Endothelial cell of umbilical vein (primary cell): ENCODE measurements at regions not wholly inside any gene's neighbourhood (a gene's known extent, or its start where the extent isn't known, plus 50 kb on each side); places are given as distances from the start of the nearest gene placed in this dataset.

Source experiments
- BruUV-seq: library from RNA; stranded (reverse); fragments of 400-500 nt; replicated peaks from 2 replicates; lab custom pipeline; 2021; lab: Mats Ljungman, UMichigan
- CTCF ChIA-PET: fragments of 300-600, 350-600 bp; sonication (Branson Sonifier 250); formaldehyde crosslinking; loops from one replicate; lab custom pipeline; 2021; ENCODE audit warnings: antibody characterized with exemption, inconsistent platforms; lab: Charles Lee
- POLR2A ChIA-PET: fragments of 300-600, 350-600 bp; sonication (Branson Sonifier 250); formaldehyde crosslinking; loops from one replicate; lab custom pipeline; 2021; ENCODE audit warnings: antibody characterized with exemption, inconsistent platforms; lab: Charles Lee
- DNase-seq: peaks from one replicate; pipeline ENCODE4 v3.0.0-alpha.2; 2011; ENCODE audit warnings: low read depth, low spot score
- FAIRE-seq: peaks from 2 replicates; lab custom pipeline; 2011; peaks lifted over from hg19 to GRCh38; lab: Jason Lieb, UNC
- H2AFZ ChIP-seq: 2 replicates; pipeline ENCODE4 v1.6.0; 2012; ENCODE audit warnings: low read depth, low read length, control low read depth, inconsistent platforms
- H3K27ac ChIP-seq: 2 replicates; pipeline ENCODE4 v1.5.1; 2011; ENCODE audit warnings: low read depth, mild to moderate bottlenecking, control low read depth, low read length, moderate library complexity; ENCODE audit not compliant: insufficient read depth
- H3K27me3 ChIP-seq, 2 experiments: 2 replicates each; pipeline versions ENCODE4 v1.6.0 to v1.6.1; 2011; ENCODE audit warnings: low read length in 2 of 2, mixed read lengths in 1 of 2; ENCODE audit not compliant: control insufficient read depth in 2 of 2, insufficient read depth in 2 of 2
- H3K36me3 ChIP-seq, 2 experiments: 2 replicates in 1 of 2; 3 replicates in 1 of 2; pipeline ENCODE4 v1.5.1; 2011; ENCODE audit warnings: low read length in 2 of 2, mild to moderate bottlenecking in 1 of 2, moderate library complexity in 1 of 2; ENCODE audit not compliant: control insufficient read depth in 2 of 2, insufficient read depth in 2 of 2; ENCODE audit errors: extremely low read depth in 1 of 2
- H3K4me1 ChIP-seq: 3 replicates; pipeline ENCODE4 v1.5.1; 2011; ENCODE audit warnings: mild to moderate bottlenecking, low read length; ENCODE audit not compliant: control insufficient read depth, insufficient read depth; ENCODE audit errors: extremely low read depth
- H3K4me2 ChIP-seq: 2 replicates; pipeline ENCODE4 v1.6.1; 2011; ENCODE audit warnings: low read length, control low read depth, mixed read lengths; ENCODE audit not compliant: insufficient read depth
- H3K4me3 ChIP-seq, 3 experiments: fragments of 200-600 bp in 1 of 3; sonication (generic), shearing (Covaris generic) in 1 of 3; replicated peaks in 1 of 3; 2 replicates each; pipeline ENCODE4 v1.5.1; 2011 to 2016; ENCODE audit warnings: control low read depth in 3 of 3, low read length in 3 of 3, mild to moderate bottlenecking in 2 of 3, inconsistent platforms in 1 of 3, low read depth in 1 of 3, moderate library complexity in 1 of 3; ENCODE audit not compliant: insufficient read depth in 1 of 3
- H3K79me2 ChIP-seq: 2 replicates; pipeline ENCODE4 v1.6.0; 2012; ENCODE audit warnings: low read length, inconsistent platforms; ENCODE audit not compliant: control insufficient read depth, insufficient read depth
- H3K9ac ChIP-seq: replicated peaks from 2 replicates; pipeline ENCODE3; 2011; ENCODE audit warnings: low read length, control low read depth; ENCODE audit not compliant: insufficient read depth; ENCODE audit errors: extremely low read depth
- H3K9me1 ChIP-seq: replicated peaks from 3 replicates; pipeline ENCODE4 v1.6.0; 2011; ENCODE audit warnings: mild to moderate bottlenecking, low read length; ENCODE audit not compliant: control insufficient read depth, insufficient read depth; ENCODE audit errors: extremely low read depth
- H3K9me3 ChIP-seq: replicated peaks from 2 replicates; pipeline ENCODE4 v1.5.1; 2012; ENCODE audit warnings: low read length, inconsistent platforms; ENCODE audit not compliant: control insufficient read depth, insufficient read depth
- H4K20me1 ChIP-seq: replicated peaks from 2 replicates; pipeline ENCODE3; 2011; ENCODE audit warnings: mild to moderate bottlenecking, low read length; ENCODE audit not compliant: control insufficient read depth, insufficient read depth; ENCODE audit errors: extremely low read depth
- CTCF ChIP-seq, 2 donors: IDR thresholded peaks; 1 replicate in 1 of 2; 2 replicates in 1 of 2; pipeline ENCODE4 v1.5.1; 2011; ENCODE audit warnings: low read length in 2 of 2, mild to moderate bottlenecking in 2 of 2, moderate library complexity in 2 of 2, control low read depth in 1 of 2, inconsistent platforms in 1 of 2, low read depth in 1 of 2; ENCODE audit not compliant: insufficient read depth in 1 of 2; ENCODE audit errors: extremely low read depth in 1 of 2
- EZH2 ChIP-seq: IDR thresholded peaks from 2 replicates; pipeline ENCODE4 v1.6.1; 2012; ENCODE audit warnings: borderline replicate concordance, low read depth, mild to moderate bottlenecking, moderate library complexity, low read length, inconsistent platforms; ENCODE audit not compliant: severe bottlenecking
- FOS ChIP-seq: IDR thresholded peaks from 2 replicates; pipeline ENCODE4 v1.6.1; 2011; ENCODE audit warnings: mild to moderate bottlenecking, low read length, moderate library complexity, borderline replicate concordance; ENCODE audit not compliant: insufficient read depth
- GATA2 ChIP-seq: IDR thresholded peaks from 2 replicates; pipeline ENCODE4 v1.7.0; 2011; ENCODE audit warnings: low read depth, mild to moderate bottlenecking, moderate library complexity, mixed read lengths, low read length; ENCODE audit not compliant: insufficient read length, insufficient read depth
- JUN ChIP-seq: IDR thresholded peaks from 2 replicates; pipeline ENCODE4 v1.6.1; 2011; ENCODE audit warnings: borderline replicate concordance, low read depth; ENCODE audit not compliant: insufficient read length, insufficient read depth
- MYC ChIP-seq: IDR thresholded peaks from one replicate; pipeline ENCODE4 v1.6.1; 2011; ENCODE audit warnings: mild to moderate bottlenecking, low read depth, low read length
- POLR2A ChIP-seq: IDR thresholded peaks from 2 replicates; pipeline ENCODE4 v1.6.1; 2012; ENCODE audit warnings: low read depth, mild to moderate bottlenecking, control low read depth, low read length
- POLR2AphosphoS5 ChIP-seq: IDR thresholded peaks from 2 replicates; pipeline ENCODE4 v1.6.1; 2012; ENCODE audit warnings: low read depth, mild to moderate bottlenecking, control low read depth, low read length, moderate library complexity; ENCODE audit not compliant: insufficient read depth
- dilution Hi-C: fragments of 300-500 bp; cut with MboI; formaldehyde crosslinking; loops from one replicate; pipeline ENCODE4 v1.15.0; 2019; ENCODE audit warnings: low sequenced_read_pairs; ENCODE audit not compliant: extremely low pct_ligation_motif_present
- intact Hi-C: fragments of 100-400 bp; cut with micrococcal nuclease; formaldehyde crosslinking; loops from one replicate; pipeline ENCODE4 v1.10.0; 2022
- TF ChIP-seq, protein P1 (sequence below): IDR thresholded peaks from 2 replicates; pipeline ENCODE4 v1.6.1; 2011; ENCODE audit not compliant: insufficient read depth, insufficient read length

GRCh38 chr11:43601511-43601910, 79.0 kb upstream of the HSD17B12 start:
- Histone ChIP-seq H3K27ac (no peak overlapping the region), H3K9ac (no peak overlapping the region)
- CTCF ChIA-PET, result no interaction called here

More at GRCh38 chr11:43601511-43601910, 79.0 kb upstream of the HSD17B12 start:
- no peaks in the 10 kb centered on the region for H3K9me1 ChIP-seq
- no peak for DNase-seq
- FAIRE-seq, result no peak
- peaks cover 16 to 20% of the 10 kb centered on the region in 2 experiments for H3K27me3 ChIP-seq
- no TSS peak for BruUV-seq
- H3K4me1 ChIP-seq, result no peaks in the 10 kb centered on the region
- no peaks in the 10 kb centered on the region for H3K79me2 ChIP-seq
- dilution Hi-C loops, result no loop called here
- H3K4me3 ChIP-seq, result no peak overlapping the region
- TF ChIP-seq EZH2 (no peak), POLR2A (no peak), MYC (no peak), FOS (no peak), POLR2AphosphoS5 (no peak), GATA2 (no peak), JUN (no peak), CTCF (IDR thresholded peaks at IDR 0.05; ENCODE audit: extremely low read depth in 1 of 2, insufficient read depth in 1 of 2, low read depth in 1 of 2, low read length in 2 of 2) (no peak)
- TF ChIP-seq, protein P1, sequence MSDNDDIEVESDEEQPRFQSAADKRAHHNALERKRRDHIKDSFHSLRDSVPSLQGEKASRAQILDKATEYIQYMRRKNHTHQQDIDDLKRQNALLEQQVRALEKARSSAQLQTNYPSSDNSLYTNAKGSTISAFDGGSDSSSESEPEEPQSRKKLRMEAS, result no peak
- H4K20me1 ChIP-seq, result no peaks in the 10 kb centered on the region
- intact Hi-C loops, result no loop called here
- no peaks in the 10 kb centered on the region for H3K36me3 ChIP-seq
- H3K9me3 ChIP-seq, result no peaks in the 10 kb centered on the region
- no peak overlapping the region for H3K4me2 ChIP-seq
- POLR2A ChIA-PET, result no interaction called here
- no peak overlapping the region for H2AFZ ChIP-seq
